Activated T-cell treated with anti-CD3 and anti-CD28 coated beads, Interleukin-2, amount 50 U/mL, for 72 hours (primary cell): ENCODE measurements at regions not wholly inside any gene's neighbourhood (a gene's known extent, or its start where the extent isn't known, plus 50 kb on each side); places are given as distances from the start of the nearest gene placed in this dataset.
A peak's percentile ranks its signal among the peaks of the same experiment; 100 is the strongest.
"Not testable (repeated sequence)": the region's sequence is repeated elsewhere in the genome, so short reads cannot be mapped to it uniquely, and the experiment has no call there.

Experiments
- ATAC-seq, 2 donors: fragments of 150-1000 bp; cut with Tn5 transposase; replicated peaks in 1 of 2; 2 replicates each; pipeline ENCODE4 v1.10.0; 2021; ENCODE audit warnings: moderate library complexity in 2 of 2, mild to moderate bottlenecking in 1 of 2
- DNase-seq, 2 donors: peaks; one replicate each; pipeline ENCODE4 v3.0.0; 2021 to 2022; ENCODE audit warnings: mixed read lengths in 1 of 2
- H3K27ac Mint-ChIP-seq: one replicate; pipeline ENCODE4 v1.8.0; 2022; ENCODE audit warnings: mild to moderate bottlenecking, moderate library complexity, mixed read lengths
- H3K27me3 Mint-ChIP-seq: one replicate; pipeline ENCODE4 v1.8.0; 2022; ENCODE audit warnings: low read depth, mixed read lengths
- H3K36me3 Mint-ChIP-seq, 2 donors: one replicate each; pipeline ENCODE4 v1.8.0; 2022; ENCODE audit warnings: mixed read lengths in 2 of 2, mild to moderate bottlenecking in 1 of 2; ENCODE audit not compliant: insufficient read depth in 2 of 2
- H3K4me1 Mint-ChIP-seq: one replicate; pipeline ENCODE4 v1.8.0; 2022; ENCODE audit warnings: low read depth, mixed read lengths
- H3K4me3 Mint-ChIP-seq, 2 donors: one replicate each; pipeline ENCODE4 v1.8.0; 2022; ENCODE audit warnings: mild to moderate bottlenecking in 2 of 2, mixed read lengths in 2 of 2, moderate library complexity in 2 of 2
- H3K9me3 Mint-ChIP-seq, 2 donors: one replicate each; pipeline ENCODE4 v1.8.0; 2022; ENCODE audit warnings: mixed read lengths in 2 of 2

- H3K36me3 Mint-ChIP-seq, DNase-seq, H3K9me3 Mint-ChIP-seq, H3K4me3 Mint-ChIP-seq, H3K27ac Mint-ChIP-seq, H3K27me3 Mint-ChIP-seq, ATAC-seq: not testable (repeated sequence)
- peaks cover 12% of the 10 kb centered on the region for H3K4me1 Mint-ChIP-seq
Measured at GRCh38 chr12:131227641-131228040, 273.9 kb downstream of the ADGRD1 start.

GRCh38 chr12:131229079-131229425, 275.3 kb downstream of the ADGRD1 start:
- not testable (repeated sequence) for ATAC-seq, H3K9me3 Mint-ChIP-seq, H3K4me3 Mint-ChIP-seq, H3K36me3 Mint-ChIP-seq, H3K27ac Mint-ChIP-seq, H3K27me3 Mint-ChIP-seq, DNase-seq, H3K4me1 Mint-ChIP-seq

DNA sequence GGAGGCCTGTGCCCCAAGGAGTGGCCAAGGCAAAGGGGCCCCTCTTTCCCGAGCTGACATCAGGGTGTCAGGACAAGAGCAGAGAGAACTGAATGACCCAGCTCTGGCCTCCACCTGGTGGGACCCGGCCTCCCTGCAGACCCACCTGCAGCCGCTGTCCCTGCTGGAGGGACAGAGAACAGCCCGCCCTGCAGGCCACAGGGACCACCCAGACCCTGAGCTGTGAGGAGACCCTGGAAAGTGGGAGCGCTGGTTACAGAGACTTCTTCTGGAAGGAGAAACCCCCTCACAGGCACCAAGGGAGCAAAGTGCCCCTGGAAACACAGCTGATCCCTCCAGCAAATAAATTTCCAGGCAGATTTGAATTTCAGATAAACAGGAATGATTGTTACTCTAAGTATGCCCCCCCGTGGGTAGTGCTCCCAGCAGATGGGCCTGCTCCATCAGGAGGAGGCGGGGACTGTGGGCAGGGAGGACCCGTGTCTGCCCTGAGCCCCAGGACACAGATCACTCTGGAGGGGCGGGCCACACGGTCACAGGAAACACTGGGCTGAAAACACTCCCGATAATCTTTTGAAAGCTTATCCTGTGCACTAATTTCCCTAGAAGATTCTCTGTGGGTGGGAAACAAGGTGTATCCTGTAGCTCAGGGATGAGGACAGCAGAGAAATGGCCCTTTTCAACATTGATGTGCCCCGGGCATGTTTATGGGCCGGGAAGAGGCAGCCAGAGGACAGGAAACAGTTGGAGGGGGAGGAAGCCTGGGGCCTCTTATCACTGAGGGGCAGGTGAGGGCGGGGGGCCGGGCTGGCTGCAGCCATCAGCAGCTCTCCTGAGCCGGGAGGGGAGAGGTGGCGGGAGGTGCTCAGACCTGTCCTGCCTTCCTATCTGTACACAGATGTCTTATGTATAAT, 276.0 kb downstream of the ADGRD1 start:
- Mint-ChIP-seq H3K36me3 (peaks cover 3% of the 10 kb centered on the region in 2 donors), H3K9me3 (no peaks in the 10 kb centered on the region), H3K27ac (no peak overlapping the region), H3K27me3 (peaks cover 5% of the 10 kb centered on the region), H3K4me1 (peaks cover 10% of the 10 kb centered on the region), H3K4me3 (no peak overlapping the region)
- DNase-seq (no peak), ATAC-seq (no peak)

DNA sequence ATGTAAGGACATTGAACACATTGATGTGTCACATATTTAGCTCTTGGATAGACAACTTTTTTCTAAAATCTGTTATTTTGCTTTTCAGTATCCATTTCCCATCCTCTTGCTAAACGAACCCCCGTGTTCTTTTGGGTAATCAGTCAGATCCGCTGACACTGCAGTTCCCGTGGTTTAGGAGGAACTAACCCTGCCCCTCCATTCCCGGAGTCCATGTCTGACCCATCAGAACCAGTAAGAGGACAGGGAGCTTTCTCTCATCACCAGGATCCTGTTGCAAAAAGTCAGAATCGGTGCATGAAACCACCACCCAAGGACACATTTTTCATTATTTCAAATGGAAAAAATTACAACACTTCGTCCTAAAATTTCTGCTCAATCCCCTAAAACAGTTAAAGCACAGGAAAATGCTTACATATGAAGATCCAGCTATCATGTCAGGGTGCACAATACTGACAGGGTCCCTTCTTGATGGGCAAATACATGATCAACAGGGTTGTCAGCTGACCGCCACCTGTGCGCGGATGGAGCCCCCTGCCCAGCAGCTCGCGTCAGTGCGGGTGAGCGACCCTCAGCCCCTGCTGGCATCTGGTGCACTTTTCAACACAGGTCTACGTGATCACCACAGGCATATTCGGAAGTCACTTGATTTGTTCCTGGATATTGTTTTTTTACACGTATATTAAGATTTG, 276.8 kb downstream of the ADGRD1 start:
- ATAC-seq: no peak
- H3K9me3 Mint-ChIP-seq: no peaks in the 10 kb centered on the region
- H3K36me3 Mint-ChIP-seq: peaks cover 3% of the 10 kb centered on the region in 2 donors
- H3K4me3 Mint-ChIP-seq: no peak overlapping the region
- H3K27ac Mint-ChIP-seq: no peak overlapping the region
- H3K4me1 Mint-ChIP-seq: peaks cover 10% of the 10 kb centered on the region
- DNase-seq: no peak
- peaks cover 5% of the 10 kb centered on the region for H3K27me3 Mint-ChIP-seq

GRCh38 chr12:131231032-131231980, 277.6 kb downstream of the ADGRD1 start:
- H3K4me1 Mint-ChIP-seq: peaks cover 10% of the 10 kb centered on the region
- H3K27me3 Mint-ChIP-seq: peaks cover 5% of the 10 kb centered on the region
- DNase-seq (no peak), ATAC-seq (no peak)
- H3K27ac Mint-ChIP-seq: no peak overlapping the region
- H3K4me3 Mint-ChIP-seq: no peak overlapping the region
- H3K36me3 Mint-ChIP-seq: peaks cover 3% of the 10 kb centered on the region in 2 donors
- H3K9me3 Mint-ChIP-seq: no peaks in the 10 kb centered on the region

GRCh38 chr12:131232036-131232435, 278.3 kb downstream of the ADGRD1 start:
- no peak for ATAC-seq
- Mint-ChIP-seq H3K9me3 (no peaks in the 10 kb centered on the region), H3K4me1 (peaks cover 10% of the 10 kb centered on the region), H3K4me3 (no peak overlapping the region), H3K27me3 (peaks cover 5% of the 10 kb centered on the region), H3K27ac (no peak overlapping the region), H3K36me3 (peaks cover 3% of the 10 kb centered on the region in 2 donors)
- DNase-seq: no peak

DNA sequence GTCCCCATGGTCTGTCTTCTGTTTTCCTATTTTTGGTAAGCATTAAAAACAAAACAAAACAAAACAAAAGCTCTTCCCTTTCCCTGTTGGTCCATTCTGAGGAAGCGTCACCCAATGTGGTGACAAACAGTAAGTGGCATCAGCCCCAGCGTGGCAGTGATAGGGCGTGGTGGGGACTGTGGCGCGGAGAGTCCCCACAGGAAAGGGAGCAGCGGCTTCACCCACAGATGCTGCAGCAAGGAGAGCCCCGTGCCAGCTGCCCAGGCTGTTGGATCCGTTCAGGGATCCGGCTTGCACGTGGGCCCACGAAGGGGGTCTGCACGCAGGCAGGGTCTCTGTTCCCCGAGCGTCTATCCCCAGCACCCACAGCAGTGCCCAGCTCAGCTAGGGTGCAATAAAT, 279.2 kb downstream of the ADGRD1 start:
- H3K27ac Mint-ChIP-seq, H3K9me3 Mint-ChIP-seq, H3K36me3 Mint-ChIP-seq, H3K4me3 Mint-ChIP-seq, H3K27me3 Mint-ChIP-seq, H3K4me1 Mint-ChIP-seq, DNase-seq, ATAC-seq: not testable (repeated sequence)

DNA sequence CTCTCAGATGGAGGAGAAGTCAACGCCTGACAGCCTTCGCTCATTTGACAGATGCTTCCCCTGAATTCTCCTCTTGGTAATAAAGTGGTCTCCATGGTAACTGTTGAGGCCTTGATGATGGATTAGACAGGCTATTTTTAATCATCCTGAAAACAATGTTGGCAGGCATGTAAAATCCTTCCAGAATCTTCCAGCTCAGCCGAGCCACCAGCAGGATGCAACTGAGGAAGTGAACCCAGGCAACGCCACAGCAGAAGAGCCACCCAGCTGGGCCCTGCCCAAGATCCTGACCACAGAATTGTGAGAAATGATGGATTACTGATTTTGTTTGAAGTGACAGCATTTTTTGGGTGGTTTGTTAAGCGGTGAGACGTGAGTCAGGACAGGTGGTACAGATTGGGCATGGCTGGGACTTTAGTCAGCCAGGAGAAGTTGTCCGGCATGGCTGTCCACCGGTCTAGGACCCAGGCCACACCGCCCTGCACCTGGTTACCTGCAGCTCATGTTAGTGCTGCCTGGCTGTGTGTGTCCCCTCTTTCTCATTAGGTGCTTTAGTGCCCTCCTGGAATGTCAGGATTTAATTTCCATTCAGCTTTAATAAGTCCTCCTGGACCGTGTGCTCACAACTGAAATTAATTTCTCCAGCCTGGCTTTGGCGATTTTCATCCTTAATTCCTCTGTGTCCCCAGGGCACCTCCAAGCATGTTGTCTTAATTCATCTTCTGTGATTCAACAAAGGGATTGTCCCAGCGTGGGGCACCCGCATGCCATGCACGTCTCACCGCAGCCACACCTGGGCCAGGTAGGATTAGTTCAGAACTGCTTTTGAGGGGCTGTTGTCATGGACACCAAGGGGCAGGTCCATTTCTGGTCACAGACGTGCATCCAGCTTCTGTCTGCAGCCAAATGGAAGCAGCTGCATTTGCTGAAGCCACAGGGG, 280.4 kb downstream of the ADGRD1 start:
- peaks cover 16% of the 10 kb centered on the region for H3K4me1 Mint-ChIP-seq
- H3K4me3 Mint-ChIP-seq, H3K27ac Mint-ChIP-seq, DNase-seq, H3K36me3 Mint-ChIP-seq, ATAC-seq, H3K9me3 Mint-ChIP-seq, H3K27me3 Mint-ChIP-seq: not testable (repeated sequence)

- H3K9me3 Mint-ChIP-seq, H3K4me3 Mint-ChIP-seq, DNase-seq, H3K27ac Mint-ChIP-seq, ATAC-seq, H3K27me3 Mint-ChIP-seq, H3K36me3 Mint-ChIP-seq: not testable (repeated sequence)
- H3K4me1 Mint-ChIP-seq: peaks cover 20% of the 10 kb centered on the region
Measured at GRCh38 chr12:131234841-131235271, 281.1 kb downstream of the ADGRD1 start.

- DNase-seq (no peak), ATAC-seq (no peak)
- Mint-ChIP-seq H3K9me3 (no peaks in the 10 kb centered on the region), H3K27ac (no peak overlapping the region), H3K4me3 (no peak overlapping the region), H3K4me1 (peaks cover 16% of the 10 kb centered on the region), H3K27me3 (no peaks in the 10 kb centered on the region), H3K36me3 (peaks cover 3% of the 10 kb centered on the region in 2 donors)
Measured at GRCh38 chr12:131235871-131236271, 282.2 kb downstream of the ADGRD1 start.

GRCh38 chr12:131239384-131240094, 285.8 kb downstream of the ADGRD1 start:
- Mint-ChIP-seq H3K4me1 (peaks cover 16% of the 10 kb centered on the region), H3K27ac (no peak overlapping the region), H3K36me3 (peaks cover 0 to 3% of the 10 kb centered on the region in 2 donors), H3K9me3 (peaks cover 2 to 4% of the 10 kb centered on the region in 2 donors), H3K27me3 (no peaks in the 10 kb centered on the region), H3K4me3 (peak overlapping the region; percentile 7 to 51)
- DNase-seq (no peak), ATAC-seq (peak; percentile 84 to 96)
